Cardiac septum (tissue), 1 donor: ENCODE measurements at regions not wholly inside any gene's neighbourhood (a gene's known extent, or its start where the extent isn't known, plus 50 kb on each side); places are given as distances from the start of the nearest gene placed in this dataset.

Source experiments
- DNase-seq: peaks from one replicate; pipeline ENCODE4 v3.0.0-alpha.2; 2020; ENCODE audit warnings: low spot score
- intact Hi-C: fragments of 100-400 bp; cut with DNase I; formaldehyde crosslinking; loops from one replicate; pipeline ENCODE4 v1.14.0; 2022
- donor health status: DM: no; HTN: no; CAD: no.

GRCh38 chr12:75722714-75723200 is 211.3 kb upstream of the KRR1 start:
- intact Hi-C loops = loop anchor here (2.0 to 10.0 kb wide), 3 partner anchors 16 to 102 kb away; no protein-coding TSS in a partner anchor
- no peak for DNase-seq

DNA sequence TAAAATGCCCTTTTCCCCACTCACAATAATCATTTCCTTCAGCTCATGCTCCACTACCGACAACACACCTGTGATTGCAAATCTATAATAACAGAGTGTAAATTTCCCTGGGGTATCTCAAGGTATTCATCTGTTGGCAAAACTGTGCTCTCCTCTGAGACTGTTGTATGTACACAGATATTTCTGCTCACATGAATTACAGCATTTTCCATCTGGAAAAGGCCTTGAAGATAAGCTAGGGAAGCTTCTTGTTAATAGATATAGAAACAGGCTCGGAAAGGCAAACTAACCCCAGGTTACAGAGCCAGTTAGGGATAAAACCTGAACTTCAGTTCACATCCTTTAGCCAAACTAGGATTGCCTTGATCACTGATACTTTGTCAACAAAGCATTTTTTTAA is 210.4 kb upstream of the KRR1 start:
- DNase-seq = no peak
- intact Hi-C loops = loop anchor here (2.0 to 10.0 kb wide), 3 partner anchors 15 to 103 kb away; no protein-coding TSS in a partner anchor

DNA sequence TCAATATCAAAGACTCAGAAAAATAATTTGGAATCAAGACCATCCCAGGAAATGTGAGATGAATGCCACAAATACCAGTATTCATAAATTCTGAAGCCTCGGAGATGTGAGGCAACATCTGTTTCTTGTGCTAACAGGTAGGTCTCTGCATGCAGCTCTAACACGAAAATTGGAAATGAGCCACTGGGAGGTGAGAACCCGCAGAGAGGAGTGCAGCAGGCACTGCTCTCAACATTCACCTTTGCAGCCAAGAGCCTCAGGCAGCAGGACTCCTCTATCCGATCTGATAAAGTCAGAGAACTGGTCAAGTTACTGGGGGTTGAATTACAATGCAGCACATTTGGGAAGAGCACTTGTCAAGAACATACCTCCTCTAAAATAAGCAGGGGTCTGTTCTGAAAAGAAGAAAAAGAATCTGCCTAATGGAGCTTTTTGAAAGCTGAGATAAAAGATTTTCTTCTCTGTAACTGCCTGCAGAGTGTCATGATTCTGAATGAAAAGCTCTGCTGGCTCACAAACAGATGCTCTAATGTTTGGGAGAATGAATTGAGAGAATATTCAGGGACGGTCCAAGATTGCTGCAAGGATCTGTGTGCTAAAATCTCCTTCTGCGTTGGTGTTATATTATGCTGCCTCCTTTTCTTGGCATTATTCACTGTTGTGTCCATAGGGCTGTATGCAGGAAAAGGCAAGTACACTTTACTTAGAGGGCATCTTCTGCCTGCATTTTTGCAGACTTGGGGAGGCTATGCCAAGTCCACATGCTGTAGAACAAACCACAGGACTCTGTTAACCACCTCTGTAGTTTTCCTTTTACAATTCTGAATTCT is 209.6 kb upstream of the KRR1 start:
- DNase-seq = no peak
- intact Hi-C loops = loop anchor here (5.0 to 10.0 kb wide), 2 partner anchors 64 to 104 kb away; no protein-coding TSS in a partner anchor

DNA sequence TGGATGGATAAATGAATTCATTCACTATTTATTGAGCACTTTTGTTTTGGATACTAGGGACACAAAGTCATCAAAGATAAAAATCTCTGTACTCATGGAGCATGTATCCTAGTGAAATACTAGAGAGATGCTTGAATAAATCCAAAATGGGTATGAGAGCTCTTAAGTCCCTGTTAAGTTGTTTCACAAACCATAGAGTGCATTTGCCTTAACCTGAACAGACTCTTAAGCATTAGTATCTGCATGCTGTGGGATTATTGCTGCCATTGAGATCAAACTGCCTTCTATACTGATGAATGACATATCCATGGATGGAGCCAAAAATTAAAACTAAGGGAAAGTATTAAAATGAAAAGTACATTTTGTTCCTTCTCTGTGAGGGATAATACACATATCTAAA is 206.5 kb upstream of the KRR1 start:
- intact Hi-C loops = no loop called here
- no peak for DNase-seq

DNA sequence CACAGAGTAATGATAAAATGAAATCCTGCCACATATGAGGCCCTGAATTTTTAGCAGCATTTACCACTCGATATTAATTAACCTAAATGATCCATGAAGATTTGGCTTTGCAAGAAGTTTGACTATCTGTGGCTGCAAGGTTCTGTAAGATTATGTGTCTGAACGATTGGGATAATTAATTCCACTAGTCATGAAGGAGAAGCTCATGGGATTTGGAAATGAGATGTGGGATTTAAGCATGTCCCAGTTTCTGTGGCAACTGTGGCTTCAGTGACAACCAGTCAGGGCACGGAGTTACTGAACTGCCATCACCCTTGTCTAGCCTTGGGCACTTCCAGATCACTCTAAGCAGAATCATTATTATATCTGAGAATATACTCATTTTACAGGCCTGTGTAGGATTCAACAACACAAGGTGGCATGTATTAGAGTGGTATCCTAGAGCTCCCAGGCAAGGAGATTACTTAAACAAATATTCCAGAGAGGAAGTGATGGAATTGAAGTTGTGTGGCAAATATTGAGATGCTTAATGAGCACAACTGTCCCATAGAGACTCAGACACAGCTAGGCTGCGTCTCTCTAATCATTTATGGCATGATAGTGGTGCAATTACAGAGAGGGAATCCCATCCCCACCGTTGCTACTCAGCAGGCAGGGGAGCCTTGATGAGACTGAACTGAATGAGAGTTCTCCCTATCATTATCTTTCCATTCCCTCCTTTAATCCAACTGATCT is 205.0 kb upstream of the KRR1 start:
- intact Hi-C loops = no loop called here

DNA sequence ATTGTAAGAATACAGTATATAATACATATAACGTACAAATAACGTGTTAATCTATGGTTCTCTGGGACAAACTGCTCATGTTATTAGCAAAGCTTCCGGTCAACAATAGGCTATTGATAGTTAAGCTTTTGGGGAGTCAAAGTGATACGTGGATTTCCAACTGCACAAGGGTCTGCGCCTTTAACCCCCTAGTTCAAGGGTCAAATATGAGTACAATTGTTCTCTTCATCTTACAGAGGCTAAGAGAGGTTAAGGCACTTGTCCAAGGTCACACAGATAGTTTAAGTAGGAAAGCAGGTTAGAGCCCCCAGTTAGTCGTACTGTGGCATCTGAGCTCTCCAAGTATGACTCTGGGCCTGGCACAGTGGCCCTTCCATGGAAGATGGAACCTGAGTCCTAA is 204.3 kb upstream of the KRR1 start:
- DNase-seq = no peak
- intact Hi-C loops = no loop called here

More for the DNA sequence above, 205.0 kb upstream of the KRR1 start:
- DNase-seq = no peak

DNA sequence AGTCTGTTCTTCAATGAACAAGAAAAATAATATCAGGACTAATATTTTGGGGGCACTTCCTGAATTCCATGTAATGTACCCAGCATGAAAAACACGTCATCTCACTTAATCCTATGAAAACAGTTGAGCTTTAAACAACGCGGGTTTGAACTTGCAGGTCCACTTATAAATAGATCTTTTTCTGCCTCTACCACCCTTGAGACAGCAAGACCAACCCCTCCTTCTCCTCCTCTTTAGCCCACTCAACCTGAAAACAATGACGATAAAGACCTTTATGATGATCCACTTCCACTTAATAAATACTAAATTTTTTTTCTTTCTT is 203.9 kb upstream of the KRR1 start:
- no peak for DNase-seq
- intact Hi-C loops = no loop called here

- no peak for DNase-seq
- intact Hi-C loops = no loop called here
Measured at GRCh38 chr12:75714462-75715322, 203.3 kb upstream of the KRR1 start.

DNA sequence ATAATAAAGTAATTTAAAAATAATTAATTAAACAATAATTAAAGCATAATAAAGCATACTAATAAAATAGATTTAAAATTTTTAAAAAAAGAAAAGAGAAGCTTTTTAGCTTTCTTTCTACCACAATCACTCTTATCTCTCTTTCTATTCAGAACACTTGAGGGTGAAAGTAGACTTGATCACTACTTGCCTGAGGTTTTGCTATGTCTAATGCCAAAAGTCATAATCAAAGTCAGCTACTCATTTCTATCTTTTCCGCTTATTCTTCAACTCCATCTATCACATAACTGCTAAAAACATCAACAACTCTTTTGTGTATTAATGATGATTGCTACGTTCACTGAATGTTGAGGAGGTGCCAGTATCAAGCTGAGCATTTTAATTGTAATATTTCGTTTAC is 202.0 kb upstream of the KRR1 start:
- no peak for DNase-seq
- intact Hi-C loops = no loop called here

DNA sequence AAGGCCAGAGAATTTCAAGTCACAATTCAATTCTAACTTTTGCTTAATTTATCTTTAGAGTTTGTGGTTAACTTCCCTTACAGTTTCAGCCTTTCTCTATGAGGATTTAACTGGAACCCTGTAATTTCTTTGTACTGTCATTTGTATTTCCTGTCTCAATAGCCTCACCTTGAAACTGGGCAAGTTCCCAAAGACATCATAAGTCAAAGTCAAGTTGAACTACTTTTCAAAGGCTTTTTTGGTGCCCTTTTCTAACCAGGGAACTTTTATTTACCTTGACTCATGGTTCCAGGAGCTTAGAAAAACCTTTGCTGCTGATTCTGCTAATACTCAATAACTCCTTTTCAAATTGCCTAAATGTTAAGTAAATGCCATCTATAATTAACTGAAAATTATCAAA is 200.8 kb upstream of the KRR1 start:
- DNase-seq = no peak
- intact Hi-C loops = no loop called here

- DNase-seq = no peak
- intact Hi-C loops = no loop called here
Measured at GRCh38 chr12:75711271-75711670, 199.9 kb upstream of the KRR1 start.

GRCh38 chr12:75710361-75711069 is 199.1 kb upstream of the KRR1 start:
- DNase-seq = no peak
- intact Hi-C loops = no loop called here

- no peak for DNase-seq
Measured at GRCh38 chr12:75709503-75709902, 198.1 kb upstream of the KRR1 start.

DNA sequence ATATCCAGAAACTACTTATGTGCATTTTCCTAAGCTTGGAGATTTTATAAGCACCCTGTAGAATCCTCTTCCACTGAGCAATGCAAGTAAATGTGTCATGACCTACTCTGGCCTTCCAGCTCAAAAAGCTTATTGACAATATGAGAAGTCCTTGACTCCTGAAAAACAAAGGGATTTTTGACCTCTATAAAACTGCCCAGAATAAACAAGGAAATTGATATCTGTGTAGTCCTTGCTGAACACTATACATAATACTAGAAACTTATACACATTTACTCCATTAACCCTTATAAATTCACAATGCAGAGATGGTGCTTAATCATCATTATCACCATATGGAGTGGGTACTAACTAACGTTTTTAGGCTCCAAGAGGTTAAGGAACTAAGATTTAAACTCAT is 197.4 kb upstream of the KRR1 start:
- intact Hi-C loops = loop anchor here (5.0 kb wide), 2 partner anchors 157 to 323 kb away; partner anchors contain the start of gene PHLDA1
- DNase-seq = no peak

More at GRCh38 chr12:75709503-75709902, 198.1 kb upstream of the KRR1 start:
- intact Hi-C loops = loop anchor here (5.0 kb wide), 2 partner anchors 157 to 323 kb away; partner anchors contain the start of gene PHLDA1

GRCh38 chr12:75707983-75708382 is 196.6 kb upstream of the KRR1 start:
- intact Hi-C loops = loop anchor here (2.0 to 5.0 kb wide), 3 partner anchors 15 to 324 kb away; partner anchors contain the start of gene PHLDA1

GRCh38 chr12:75706786-75707605 is 195.6 kb upstream of the KRR1 start:
- intact Hi-C loops = loop anchor here (2.0 to 5.0 kb wide), 3 partner anchors 16 to 325 kb away; partner anchors contain the start of gene PHLDA1
- DNase-seq = no peak

More at GRCh38 chr12:75707983-75708382, 196.6 kb upstream of the KRR1 start:
- DNase-seq = no peak

DNA sequence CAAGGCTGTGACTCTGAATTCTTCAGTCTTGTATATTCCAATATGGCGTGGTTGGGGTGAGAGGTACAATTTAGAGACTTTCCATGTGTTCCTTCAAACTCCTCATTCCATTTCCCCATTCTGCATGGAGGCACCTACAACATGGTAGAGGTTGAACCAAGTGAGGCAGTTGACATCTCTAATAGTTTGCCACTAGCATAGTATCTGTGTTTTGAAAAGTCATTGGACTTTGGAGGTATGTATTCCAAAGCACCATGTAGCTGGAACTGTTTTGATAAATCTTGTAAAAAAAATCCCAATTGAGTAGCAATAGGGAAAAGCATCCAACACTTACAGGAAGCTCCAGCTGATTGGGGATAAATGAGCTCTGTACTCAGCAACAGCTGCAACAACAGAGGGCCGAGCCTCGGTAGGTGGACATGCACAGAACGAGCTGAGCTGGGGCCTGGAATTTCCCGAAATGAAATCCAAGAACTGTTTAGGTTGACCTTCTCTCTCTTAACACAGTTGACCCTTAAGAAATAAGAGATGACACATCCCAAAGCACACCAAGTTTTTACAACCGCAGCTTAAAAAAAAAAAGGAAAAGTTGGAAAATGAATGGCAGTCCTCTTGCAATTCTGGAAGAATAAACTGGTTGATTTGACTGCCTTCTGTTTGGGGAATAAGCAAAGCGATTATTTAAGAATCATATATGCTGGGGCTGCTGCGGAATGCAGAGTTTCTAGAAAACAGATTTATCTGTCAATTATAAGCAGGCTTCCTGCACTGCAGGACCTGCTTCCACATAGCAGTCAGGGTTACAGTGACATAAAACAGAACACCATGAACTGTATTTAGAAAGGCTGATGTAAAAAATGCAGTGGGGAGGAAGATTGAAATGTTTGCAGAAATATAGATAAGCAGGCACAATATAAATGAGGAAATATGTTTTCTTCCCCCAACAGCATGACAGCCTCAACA is 194.6 kb upstream of the KRR1 start:
- peak; percentile 80 for DNase-seq
- intact Hi-C loops = loop anchor here (2.0 to 5.0 kb wide), 3 partner anchors 17 to 326 kb away; partner anchors contain the start of gene PHLDA1
